SK-N-MC (cell line): ENCODE measurements at regions not wholly inside any gene's neighbourhood (a gene's known extent, or its start where the extent isn't known, plus 50 kb on each side); places are given as distances from the start of the nearest gene placed in this dataset.

Experiments used
- EZH2 ChIP-seq: fragments of 200-600 bp; sonication (generic); IDR thresholded peaks from one replicate; pipeline ENCODE4 v1.6.1; 2017; ENCODE audit warnings: antibody characterized with exemption
- FOXP2 ChIP-seq: optimal IDR thresholded peaks from 2 replicates; pipeline ENCODE3; 2011; ENCODE audit warnings: mild to moderate bottlenecking, moderate library complexity; ENCODE audit not compliant: insufficient read depth; ENCODE audit errors: extremely low read length, control extremely low read depth
- POLR2AphosphoS5 ChIP-seq: IDR thresholded peaks from 2 replicates; pipeline ENCODE4 v1.6.1; 2012; ENCODE audit warnings: mild to moderate bottlenecking, low read depth, low read length, borderline replicate concordance

- no peak for TF ChIP-seq EZH2
- TF ChIP-seq POLR2AphosphoS5 = no peak
- no peak for TF ChIP-seq FOXP2
Observed at GRCh38 chr3:72205297-72205826, 420.4 kb upstream of the PROK2 start.
